ENCODE measurements at regions not wholly inside any gene's neighbourhood (a gene's known extent, or its start where the extent isn't known, plus 50 kb on each side); places are given as distances from the start of the nearest gene placed in this dataset.
"Not testable (repeated sequence)": the region's sequence is repeated elsewhere in the genome, so short reads cannot be mapped to it uniquely, and the experiment has no call there.

GRCh38 chr4:45467157-45467556 lies 656.7 kb downstream of the GABRG1 start:
- no peak for DNase-seq

DNA sequence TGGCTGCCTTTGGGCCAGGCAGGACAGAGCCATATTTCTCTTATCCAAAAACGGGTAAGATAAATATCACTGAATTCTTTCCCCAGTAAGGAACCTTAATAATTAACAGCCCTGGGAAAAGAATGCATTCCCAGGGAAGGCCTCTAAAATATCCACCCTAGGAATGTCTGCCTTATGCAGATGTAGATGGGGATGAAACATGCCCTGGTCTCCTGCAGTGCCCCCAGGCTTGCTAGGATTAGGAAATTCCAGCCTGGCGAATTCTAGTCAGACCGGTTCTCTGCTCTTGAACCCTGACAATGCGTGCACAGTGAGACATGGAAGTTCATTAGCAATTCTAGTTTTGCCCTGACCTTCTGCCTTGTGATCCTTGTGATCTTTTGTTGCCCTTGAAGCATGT lies 663.7 kb downstream of the GABRG1 start:
- DNase-seq: not testable (repeated sequence)

- no peak for DNase-seq
Measured at GRCh38 chr4:45455217-45455616, 668.6 kb downstream of the GABRG1 start.

- DNase-seq: peak in 1 of 2 donors; percentile 74
Measured at GRCh38 chr4:45453258-45453853, 670.5 kb downstream of the GABRG1 start.

DNA sequence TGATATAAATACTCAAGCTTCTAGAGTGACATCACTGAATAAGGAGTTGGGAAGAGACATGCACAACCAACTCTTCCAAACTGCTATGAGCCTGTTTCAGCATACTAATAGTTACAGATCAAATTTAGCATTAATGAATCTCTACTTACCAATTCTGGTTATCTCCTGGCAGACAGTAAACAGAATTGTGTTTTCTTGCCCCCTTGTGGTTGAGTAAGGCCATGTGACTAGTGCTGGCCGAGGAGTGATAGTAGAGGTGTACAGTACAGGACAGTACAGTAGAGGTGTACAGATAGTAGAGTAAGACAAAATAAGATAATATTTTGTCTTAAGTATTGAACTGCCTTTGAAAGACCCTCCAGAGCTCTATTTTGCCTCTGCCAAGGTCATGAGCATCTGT lies 681.4 kb downstream of the GABRG1 start:
- no peak for DNase-seq

DNA sequence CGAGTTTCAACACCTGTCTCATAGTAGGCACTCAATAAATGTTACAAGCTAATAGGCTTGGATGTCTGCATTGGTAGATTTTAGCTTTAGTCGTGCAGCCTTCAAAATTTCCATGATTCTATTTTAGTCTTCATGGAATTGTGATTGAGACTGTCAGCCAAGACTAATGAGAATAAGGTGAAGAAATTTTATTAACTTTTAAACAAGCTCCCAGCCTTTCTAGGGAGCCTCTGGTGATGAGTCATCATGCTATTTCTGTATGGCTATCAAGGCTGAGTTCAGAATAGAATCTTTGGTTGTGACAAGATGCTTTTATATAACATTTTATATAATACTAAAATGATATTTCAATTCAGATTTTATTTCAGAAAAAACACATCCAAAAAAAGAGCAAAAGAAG lies 685.8 kb downstream of the GABRG1 start:
- no peak for DNase-seq

GRCh38 chr4:45437381-45437780 lies 686.5 kb downstream of the GABRG1 start:
- DNase-seq: no peak

- DNase-seq: no peak
Measured at GRCh38 chr4:45425135-45425534, 698.7 kb downstream of the GABRG1 start.

DNA sequence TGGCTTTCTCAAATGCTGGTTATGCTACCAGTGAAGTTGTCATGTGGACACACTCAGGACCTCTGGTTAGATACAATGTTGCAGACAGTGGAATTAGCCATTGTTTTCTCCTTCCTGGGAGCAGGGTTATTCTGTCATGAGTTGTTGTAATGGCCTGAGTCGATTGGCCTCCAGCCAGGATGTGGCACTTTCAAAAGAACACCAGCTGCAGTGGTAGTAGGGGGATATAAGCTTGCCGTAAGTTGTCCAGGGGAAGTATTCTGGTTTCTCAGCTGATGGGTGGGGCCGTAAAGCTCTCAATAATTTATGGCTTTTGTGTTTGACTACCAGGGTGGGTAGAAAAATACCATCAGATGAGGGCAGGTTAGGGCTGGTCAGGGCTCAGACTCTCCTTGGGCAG lies 697.5 kb upstream of the GNPDA2 start:
- DNase-seq: no peak

GRCh38 chr4:45420091-45420674 lies 693.8 kb upstream of the GNPDA2 start:
- not testable (repeated sequence) for DNase-seq

GRCh38 chr4:45410701-45411210 lies 684.4 kb upstream of the GNPDA2 start:
- DNase-seq: no peak

- DNase-seq: no peak
Measured at GRCh38 chr4:45409536-45409935, 683.2 kb upstream of the GNPDA2 start.

GRCh38 chr4:45408996-45409395 lies 682.6 kb upstream of the GNPDA2 start:
- no peak for DNase-seq

- no peak for DNase-seq
Measured at GRCh38 chr4:45399116-45399515, 672.8 kb upstream of the GNPDA2 start.

DNA sequence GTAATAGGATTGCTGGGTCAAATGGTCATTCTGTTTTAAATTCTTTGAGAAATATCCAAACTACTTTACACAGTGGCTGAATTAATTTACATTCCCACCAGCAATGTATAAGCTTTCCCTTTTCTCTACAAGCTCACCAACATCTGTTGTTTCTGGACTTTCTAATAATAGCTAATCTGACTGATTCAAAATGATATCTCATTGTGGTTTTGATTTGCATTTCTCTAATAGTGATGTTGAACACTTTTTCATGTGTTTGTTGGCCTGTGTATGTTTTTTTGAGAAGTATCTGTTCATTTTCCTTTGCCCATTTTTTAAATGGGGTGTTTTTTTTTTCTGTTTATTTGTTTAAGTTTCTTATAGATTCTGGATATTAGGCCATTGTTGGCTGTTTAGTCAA lies 659.0 kb upstream of the GNPDA2 start:
- DNase-seq: no peak

DNA sequence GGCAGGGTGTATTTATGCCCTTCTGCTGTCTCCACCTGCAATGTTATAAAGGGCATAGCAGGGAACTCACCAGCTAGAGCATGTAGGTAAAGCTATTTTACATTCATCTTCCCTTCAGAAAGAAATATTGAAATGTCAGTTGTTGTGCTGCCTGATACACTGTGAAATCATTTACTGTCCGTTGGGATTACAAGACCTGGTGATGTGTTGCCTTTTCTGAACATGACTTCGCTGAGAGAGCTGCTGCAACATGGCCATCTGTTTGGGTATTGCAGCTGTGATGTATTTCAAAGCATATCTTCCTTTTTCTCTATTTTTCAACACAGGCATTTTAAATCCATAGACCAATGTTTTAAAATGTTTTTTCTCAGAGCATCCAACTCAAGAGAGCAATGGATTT lies 644.1 kb upstream of the GNPDA2 start:
- no peak for DNase-seq

GRCh38 chr4:45368832-45369231 lies 642.5 kb upstream of the GNPDA2 start:
- DNase-seq: no peak

GRCh38 chr4:45363931-45364330 lies 637.6 kb upstream of the GNPDA2 start:
- DNase-seq: no peak

DNA sequence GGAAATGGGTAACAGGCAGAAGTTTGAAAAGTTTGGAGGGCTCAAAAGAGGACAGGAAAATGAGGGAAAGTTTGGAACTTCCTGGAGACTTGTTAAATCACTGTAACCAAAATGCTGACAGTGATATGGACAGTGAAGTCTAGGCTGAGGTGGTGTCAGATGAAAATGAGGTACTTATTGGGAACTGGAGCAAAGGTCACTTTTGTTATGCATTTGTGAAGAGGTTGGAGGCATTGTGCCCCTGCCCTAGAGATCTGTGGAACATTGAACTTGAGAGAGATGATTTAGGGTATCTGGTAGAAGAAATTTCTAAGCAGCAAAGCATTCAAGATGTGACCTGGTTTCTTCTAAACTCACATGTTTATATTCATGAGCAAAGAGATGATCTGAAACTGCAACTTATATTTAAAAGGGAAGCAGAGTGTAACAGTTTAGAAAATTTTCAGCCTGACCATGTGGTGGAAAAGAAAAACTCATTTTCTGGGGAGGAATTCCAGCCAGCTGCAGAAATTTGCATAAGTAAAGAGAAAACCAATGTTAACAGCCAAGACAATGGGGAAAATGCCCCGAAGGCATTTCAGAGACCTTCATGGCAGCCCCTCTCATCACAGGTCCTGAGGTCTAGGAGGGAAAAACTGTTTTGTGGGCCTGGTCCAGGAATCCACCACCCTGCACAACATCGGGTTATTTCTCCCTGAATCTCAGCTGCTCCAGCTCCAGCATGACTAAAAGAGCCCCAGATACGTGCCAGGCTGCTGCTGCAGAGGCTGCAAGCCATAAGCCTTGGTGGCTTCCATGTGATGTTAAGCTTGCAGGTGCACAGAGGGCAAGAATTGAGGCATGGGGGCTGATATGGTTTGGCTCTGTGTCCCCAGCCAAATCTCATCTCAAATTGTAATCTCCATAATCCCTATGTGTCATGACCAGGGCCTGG lies 632.5 kb upstream of the GNPDA2 start:
- no peak for DNase-seq

- no peak for DNase-seq
Measured at GRCh38 chr4:45353161-45353560, 626.8 kb upstream of the GNPDA2 start.

DNA sequence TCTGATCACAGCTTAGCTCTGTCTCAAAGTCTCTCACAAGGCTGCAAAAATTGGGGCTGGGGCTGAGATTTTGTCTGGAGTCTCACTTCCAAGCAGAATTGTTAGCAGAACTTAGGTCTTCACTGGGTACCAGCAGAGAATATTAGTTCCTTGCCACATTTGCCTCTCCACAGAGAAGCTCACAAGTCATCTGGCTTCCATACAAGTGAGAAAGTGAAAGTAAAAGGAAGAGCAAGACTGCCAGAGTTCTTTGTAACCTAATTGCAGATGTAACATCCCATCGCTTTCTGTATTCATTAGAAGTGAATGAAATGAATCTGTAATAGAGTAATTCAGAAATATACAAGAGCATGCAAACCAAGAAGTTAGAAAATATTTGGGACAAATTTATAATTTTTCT lies 624.1 kb upstream of the GNPDA2 start:
- DNase-seq: peak; percentile 12 to 56

- no peak for DNase-seq
Measured at GRCh38 chr4:45349859-45350258, 623.5 kb upstream of the GNPDA2 start.

DNA sequence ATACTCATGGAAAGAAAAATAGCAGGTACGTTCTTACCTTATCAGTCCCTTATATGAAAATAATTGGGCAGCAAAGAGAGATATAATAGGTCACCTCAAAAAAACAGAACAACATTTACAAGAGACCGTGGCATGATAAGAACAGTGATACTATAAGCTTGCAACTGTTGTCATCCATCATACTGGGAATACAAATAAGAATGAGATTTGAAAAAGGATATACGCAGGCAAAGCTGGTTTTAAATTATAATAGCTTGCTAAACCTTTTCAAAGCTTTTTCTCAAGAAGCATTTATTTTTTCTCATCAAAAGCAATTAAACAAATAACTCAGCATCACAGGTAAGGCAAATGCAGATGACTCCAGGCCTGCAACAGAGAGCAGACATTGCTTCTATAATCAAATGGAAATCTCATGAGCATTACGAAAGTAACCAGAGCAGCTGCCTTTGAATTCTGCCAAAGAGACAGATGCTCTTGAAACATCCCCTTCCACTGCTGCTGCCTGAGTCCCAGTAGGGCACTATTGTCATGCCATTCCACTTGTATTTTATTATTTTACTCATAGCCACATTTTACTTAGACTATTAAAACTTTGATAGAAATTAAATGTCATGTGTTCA lies 620.6 kb upstream of the GNPDA2 start:
- no peak for DNase-seq

Data from hippocampal formation (tissue), 2 donors.